Cardiac fibroblast (primary cell): ENCODE measurements at regions not wholly inside any gene's neighbourhood (a gene's known extent, or its start where the extent isn't known, plus 50 kb on each side); places are given as distances from the start of the nearest gene placed in this dataset.
A peak's percentile ranks its signal among the peaks of the same experiment; 100 is the strongest.

ENCODE experiments used
- DNase-seq, 2 donors: peaks; one replicate each; pipeline versions ENCODE4 v3.0.0 to v3.0.0-alpha.2; 2010; ENCODE audit warnings: low read depth in 2 of 2
- H3K4me3 ChIP-seq, 2 donors: replicated peaks in 1 of 2; 1 replicate in 1 of 2; 2 replicates in 1 of 2; pipeline ENCODE4 v1.5.1; 2011; ENCODE audit warnings: low read depth in 2 of 2, low read length in 2 of 2, mild to moderate bottlenecking in 2 of 2, moderate library complexity in 1 of 2
- TF ChIP-seq, protein P1 (sequence below): IDR thresholded peaks from one replicate; pipeline ENCODE4 v1.5.1; 2011; ENCODE audit warnings: low read depth, mild to moderate bottlenecking, low read length, inconsistent platforms

- no peak overlapping the region for H3K4me3 ChIP-seq
- TF ChIP-seq, protein P1, sequence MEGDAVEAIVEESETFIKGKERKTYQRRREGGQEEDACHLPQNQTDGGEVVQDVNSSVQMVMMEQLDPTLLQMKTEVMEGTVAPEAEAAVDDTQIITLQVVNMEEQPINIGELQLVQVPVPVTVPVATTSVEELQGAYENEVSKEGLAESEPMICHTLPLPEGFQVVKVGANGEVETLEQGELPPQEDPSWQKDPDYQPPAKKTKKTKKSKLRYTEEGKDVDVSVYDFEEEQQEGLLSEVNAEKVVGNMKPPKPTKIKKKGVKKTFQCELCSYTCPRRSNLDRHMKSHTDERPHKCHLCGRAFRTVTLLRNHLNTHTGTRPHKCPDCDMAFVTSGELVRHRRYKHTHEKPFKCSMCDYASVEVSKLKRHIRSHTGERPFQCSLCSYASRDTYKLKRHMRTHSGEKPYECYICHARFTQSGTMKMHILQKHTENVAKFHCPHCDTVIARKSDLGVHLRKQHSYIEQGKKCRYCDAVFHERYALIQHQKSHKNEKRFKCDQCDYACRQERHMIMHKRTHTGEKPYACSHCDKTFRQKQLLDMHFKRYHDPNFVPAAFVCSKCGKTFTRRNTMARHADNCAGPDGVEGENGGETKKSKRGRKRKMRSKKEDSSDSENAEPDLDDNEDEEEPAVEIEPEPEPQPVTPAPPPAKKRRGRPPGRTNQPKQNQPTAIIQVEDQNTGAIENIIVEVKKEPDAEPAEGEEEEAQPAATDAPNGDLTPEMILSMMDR = no peak
- DNase-seq = no peak
Measured at GRCh38 chr4:89486673-89487072, 179.1 kb upstream of the GPRIN3 start.

DNA sequence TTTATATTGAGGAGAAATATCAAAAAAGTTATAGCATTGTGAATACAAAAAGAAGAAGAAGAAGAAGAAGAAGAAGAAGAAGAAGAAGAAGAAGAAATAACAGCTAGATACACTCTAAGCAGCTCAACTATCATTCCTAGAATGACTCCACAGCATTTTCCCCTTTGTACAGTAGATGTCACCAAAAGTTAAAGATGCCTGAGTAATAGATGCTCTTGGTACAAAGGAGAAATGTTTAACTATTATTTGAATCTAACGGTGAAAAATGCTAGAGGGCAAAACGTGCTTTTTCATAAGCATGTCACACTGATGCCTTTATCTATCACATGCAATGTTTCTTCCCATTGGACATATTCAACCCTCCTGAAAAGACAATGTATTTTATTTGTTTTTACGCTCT, 178.4 kb upstream of the GPRIN3 start:
- DNase-seq = peak; percentile 70 to 71
- H3K4me3 ChIP-seq = no peak overlapping the region
- TF ChIP-seq, protein P1 = peak; percentile 47

GRCh38 chr4:89483833-89484232, 176.2 kb upstream of the GPRIN3 start:
- TF ChIP-seq, protein P1 = no peak
- DNase-seq = no peak
- no peak overlapping the region for H3K4me3 ChIP-seq

DNA sequence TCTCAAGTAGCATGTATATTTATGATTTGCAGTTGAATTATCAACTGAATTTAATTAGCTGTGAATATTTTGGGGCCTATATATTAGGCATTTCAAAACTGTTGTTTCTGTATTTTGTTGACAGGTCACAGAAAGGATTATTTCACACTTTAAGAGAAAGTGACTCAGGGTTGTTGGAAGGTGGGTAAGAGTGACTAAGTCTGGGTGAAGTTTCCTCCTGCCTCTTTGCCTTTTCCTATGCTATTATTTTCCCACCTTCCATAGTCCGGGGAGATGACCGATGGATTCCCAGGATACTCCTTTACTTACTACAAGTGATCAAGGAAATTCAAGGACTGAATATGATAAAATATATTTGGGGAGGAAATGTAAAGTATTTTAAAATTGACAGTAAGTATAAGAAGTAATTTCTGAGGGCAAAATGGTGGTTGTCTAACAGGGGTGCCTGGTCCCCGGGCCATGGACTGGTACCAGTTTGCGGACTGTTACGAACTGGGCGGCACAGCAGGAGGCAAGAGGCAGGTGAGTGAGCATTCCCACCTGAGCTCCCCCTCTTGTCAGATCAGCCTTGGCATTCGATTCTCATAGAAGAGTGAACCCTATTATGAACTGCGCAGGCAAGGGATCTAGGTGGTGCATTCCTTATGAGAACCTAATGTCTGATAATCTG, 175.5 kb upstream of the GPRIN3 start:
- TF ChIP-seq, protein P1 = no peak
- DNase-seq = no peak
- H3K4me3 ChIP-seq = no peak overlapping the region

DNA sequence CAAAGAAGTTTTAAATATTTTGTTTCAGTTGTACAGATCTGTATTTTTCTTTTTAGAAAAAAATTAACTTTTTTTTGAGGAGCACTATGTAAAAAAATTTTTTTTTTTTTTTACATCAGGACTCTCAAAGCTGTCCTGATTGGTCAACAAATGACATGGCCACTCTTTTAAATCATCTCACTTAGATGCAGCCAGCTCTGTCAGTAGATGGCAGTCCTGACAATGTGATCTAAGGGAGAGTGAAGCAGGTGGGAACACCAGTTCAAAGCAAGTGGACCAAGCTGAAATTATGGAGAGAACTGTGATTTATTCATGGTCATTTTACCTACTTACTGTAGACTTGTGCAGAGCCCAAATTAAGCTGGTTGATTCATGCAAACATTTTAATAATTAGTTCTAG, 174.7 kb upstream of the GPRIN3 start:
- peak; percentile 63 to 71 for DNase-seq
- TF ChIP-seq, protein P1 = peak; percentile 32
- H3K4me3 ChIP-seq = no peak overlapping the region

DNA sequence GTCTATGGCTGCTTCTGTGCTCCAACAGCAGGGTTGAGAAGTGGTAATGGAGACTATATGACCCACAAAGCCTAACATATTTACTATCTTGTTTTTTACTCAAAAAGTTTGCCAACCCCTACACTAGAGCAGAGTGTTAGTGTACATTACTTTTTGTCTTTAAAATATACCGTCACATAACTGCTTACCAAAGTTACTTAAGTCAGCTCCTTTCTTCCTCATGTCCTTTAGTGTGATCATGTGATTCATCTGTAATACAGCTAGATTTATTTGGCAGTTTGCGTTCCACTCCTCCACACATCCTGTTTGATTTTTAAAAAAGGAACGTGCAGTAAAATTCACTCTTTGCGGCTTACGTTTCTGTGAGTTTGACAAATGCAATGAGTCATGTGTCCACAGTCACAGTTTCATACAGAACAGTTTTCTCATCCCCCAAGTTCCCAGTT, 162.4 kb upstream of the GPRIN3 start:
- peak overlapping the region in 1 of 2 donors; percentile 22 for H3K4me3 ChIP-seq
- TF ChIP-seq, protein P1 = no peak
- peak; percentile 92 to 97 for DNase-seq

GRCh38 chr4:89469516-89469915, 161.9 kb upstream of the GPRIN3 start:
- H3K4me3 ChIP-seq = peak overlapping the region in 1 of 2 donors; percentile 22
- DNase-seq = peak in 1 of 2 donors; percentile 8
- TF ChIP-seq, protein P1 = no peak
